ENCODE measurements at regions not wholly inside any gene's neighbourhood (a gene's known extent, or its start where the extent isn't known, plus 50 kb on each side); places are given as distances from the start of the nearest gene placed in this dataset.

GRCh38 chr1:218584418-218585155 is 239.5 kb downstream of the TGFB2 start:
- DNase-seq = peak; percentile 57

GRCh38 chr1:218585511-218586184 is 240.5 kb downstream of the TGFB2 start:
- peak; percentile 96 for DNase-seq

- peak; percentile 57 for DNase-seq
Measured at GRCh38 chr1:218587900-218588299, 242.8 kb downstream of the TGFB2 start.

GRCh38 chr1:218588540-218589172 is 243.5 kb downstream of the TGFB2 start:
- DNase-seq = peak; percentile 43

DNA sequence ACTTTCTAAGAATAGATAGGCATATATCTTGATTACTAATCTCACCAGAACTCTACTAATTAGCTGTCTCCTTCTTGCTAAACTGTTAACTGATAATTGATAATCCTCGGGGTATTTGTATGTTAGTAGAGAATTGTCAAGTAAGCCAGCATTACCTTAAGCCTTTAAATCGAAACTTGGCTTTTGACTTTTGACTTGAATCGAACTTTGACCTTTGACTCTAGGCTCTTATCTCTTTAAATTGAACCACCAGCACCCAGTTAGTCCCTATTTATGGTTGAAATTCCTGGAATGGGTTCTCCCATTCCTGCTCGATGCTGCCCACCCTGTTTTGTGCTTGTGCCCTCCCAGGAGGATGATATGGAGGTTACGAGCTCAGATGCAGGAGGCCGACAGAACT is 244.4 kb downstream of the TGFB2 start:
- no peak for DNase-seq

GRCh38 chr1:218591966-218592365 is 246.8 kb downstream of the TGFB2 start:
- no peak for DNase-seq

DNA sequence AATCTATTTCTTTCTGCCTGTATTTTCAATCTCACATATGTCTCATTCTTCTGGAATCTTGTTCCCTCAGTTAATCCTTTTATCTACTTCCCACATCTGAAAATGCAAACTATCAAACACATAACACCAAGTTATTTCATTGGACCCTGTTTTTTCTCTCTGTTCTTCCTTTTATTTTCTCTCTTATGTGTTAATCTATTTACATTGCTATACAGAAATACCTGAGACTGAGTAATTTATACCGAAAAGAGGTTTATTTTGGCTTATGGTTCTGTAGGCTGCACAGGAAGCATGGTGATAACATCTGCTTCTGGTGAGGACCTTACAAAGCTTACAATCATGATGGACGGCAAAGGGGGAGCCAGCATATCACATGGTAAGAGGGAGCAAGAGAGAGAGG is 247.6 kb downstream of the TGFB2 start:
- DNase-seq = peak; percentile 36

DNA sequence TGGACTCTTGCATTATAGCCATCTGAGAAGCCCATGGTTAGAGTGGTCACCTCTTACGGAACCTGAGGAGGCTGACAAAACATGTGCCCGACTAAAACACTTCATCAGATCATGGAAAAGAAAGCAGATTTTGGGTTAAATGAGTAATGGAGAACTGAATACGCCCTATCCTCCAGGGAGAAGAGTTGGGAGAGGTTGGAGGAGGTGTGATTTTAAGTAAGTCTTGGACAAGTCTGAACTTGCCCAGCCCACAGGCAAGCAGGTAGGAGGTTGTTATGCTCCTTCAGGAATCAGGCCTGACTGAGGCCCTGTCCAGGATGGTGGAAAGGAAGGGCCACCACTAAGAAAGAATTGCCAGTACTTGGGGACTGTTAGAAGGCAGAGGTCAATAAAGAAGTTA is 255.8 kb downstream of the TGFB2 start:
- DNase-seq = no peak

GRCh38 chr1:218604217-218604616 is 259.1 kb downstream of the TGFB2 start:
- DNase-seq = no peak

DNA sequence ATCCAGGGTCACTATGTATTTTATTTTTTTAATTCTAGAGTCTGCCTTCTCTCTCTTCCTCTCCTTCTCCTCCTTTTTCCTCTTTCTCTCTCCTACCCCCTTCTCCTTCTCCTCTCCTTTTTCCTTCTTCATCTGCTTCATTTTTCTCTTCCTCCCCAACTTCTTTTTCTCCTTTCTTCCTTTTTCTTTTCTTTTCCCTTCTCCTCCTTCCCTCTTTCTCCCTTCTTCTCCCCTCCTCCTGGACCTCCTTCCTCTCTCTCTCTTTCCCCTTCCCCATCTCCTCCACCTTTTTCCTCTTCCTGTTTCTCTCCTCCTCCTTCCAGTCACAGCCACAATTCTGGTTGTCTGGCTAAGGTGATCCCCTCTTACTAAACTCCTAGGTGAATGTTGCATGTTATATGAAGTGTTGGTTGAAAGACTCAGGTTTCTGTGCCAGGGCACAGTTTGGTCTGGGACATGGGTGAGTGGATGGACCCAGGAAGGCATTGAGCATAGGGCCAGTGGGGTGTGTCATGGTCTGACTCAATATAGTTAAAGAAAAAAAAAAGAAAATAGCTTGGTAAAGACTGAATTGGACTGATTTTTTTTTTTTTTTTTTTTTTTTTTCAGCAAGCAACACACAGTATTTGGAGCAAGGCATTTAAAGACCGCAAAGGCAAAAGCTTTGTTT is 266.9 kb downstream of the TGFB2 start:
- DNase-seq = no peak

GRCh38 chr1:218613105-218613504 is 268.0 kb downstream of the TGFB2 start:
- no peak for DNase-seq

- DNase-seq = no peak
Measured at GRCh38 chr1:218614031-218614430, 268.9 kb downstream of the TGFB2 start.

DNA sequence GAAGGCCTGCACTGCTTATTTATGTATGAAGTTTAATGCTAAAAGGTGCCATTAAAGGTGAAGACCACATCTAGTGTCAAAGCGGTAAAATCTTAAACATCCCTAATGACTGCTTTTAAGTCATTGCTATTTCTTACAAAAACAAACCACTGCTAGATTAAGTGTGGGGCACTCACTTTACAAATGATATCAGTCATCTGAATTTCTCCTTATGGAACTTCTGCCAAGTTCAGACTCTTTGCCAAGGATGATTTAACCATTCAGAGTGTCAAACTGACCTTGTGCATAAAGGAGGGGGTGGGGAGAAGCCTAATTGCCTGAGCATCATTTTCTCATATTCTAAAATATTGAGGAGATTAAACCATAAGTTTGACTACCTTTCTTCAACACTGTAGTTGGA is 271.5 kb downstream of the TGFB2 start:
- DNase-seq = no peak

GRCh38 chr1:218617986-218618385 is 272.9 kb downstream of the TGFB2 start:
- DNase-seq = no peak

- no peak for DNase-seq
Measured at GRCh38 chr1:218620956-218621355, 275.8 kb downstream of the TGFB2 start.

DNA sequence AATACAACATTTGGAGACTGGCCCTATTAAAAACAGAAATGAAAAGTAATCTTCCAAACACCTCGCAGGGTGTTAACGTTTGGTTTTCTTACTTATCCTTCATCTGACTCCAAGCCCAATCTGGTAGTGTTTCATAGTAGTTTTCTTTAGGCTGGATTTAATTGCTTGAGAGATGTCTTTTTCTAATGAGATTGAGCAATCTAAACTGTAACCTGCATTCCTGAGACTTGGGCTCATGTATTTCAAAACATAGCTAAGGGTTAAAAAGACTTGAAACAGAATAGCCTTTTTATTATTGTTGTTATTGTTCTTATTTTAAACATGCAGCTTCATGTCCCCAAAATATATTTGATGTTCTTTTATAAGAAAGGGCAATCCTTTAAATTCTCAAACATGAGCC is 278.9 kb downstream of the TGFB2 start:
- DNase-seq = no peak

GRCh38 chr1:218625393-218625792 is 280.3 kb downstream of the TGFB2 start:
- DNase-seq = no peak

- peak; percentile 42 for DNase-seq
Measured at GRCh38 chr1:218633238-218633988, 288.3 kb downstream of the TGFB2 start.

GRCh38 chr1:218634212-218634611 is 289.1 kb downstream of the TGFB2 start:
- no peak for DNase-seq

DNA sequence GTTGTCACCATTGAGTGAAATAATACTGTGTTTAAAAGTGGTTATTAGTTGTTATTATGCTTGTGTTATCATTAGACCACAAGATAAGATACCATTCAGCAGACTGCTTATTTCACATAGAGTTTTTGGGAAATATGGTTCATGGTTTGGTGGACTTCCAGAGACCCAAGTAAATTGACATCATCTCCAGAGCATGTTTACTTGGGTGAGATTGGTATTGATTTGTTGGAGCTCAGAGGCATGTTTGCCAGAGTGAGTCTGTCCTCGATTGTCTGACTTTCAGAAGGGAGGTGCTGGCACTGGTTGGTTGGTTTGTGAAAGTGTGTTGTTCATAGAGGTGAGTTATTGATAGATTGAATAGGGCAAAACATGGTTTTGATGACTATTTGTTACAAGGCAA is 291.4 kb downstream of the TGFB2 start:
- DNase-seq = no peak

GRCh38 chr1:218640173-218640572 is 295.0 kb downstream of the TGFB2 start:
- no peak for DNase-seq

- DNase-seq = peak; percentile 61
Measured at GRCh38 chr1:218642033-218642948, 297.2 kb downstream of the TGFB2 start.

Measured in fibroblast of upper back skin (primary cell).